OCI-LY3 (cell line): ENCODE measurements at regions not wholly inside any gene's neighbourhood (a gene's known extent, or its start where the extent isn't known, plus 50 kb on each side); places are given as distances from the start of the nearest gene placed in this dataset.

Experiments
- H2AFZ ChIP-seq: fragments of 200-600, 300-600 bp; shearing (Covaris generic); 2 replicates; pipeline ENCODE4 v1.6.0; 2014; ENCODE audit warnings: antibody characterized with exemption, low read depth, low read length
- H3K27ac ChIP-seq: fragments of 200-600, 300-600 bp; sonication (generic); 2 replicates; pipeline ENCODE4 v1.5.1; 2014; ENCODE audit warnings: mild to moderate bottlenecking, low read length, moderate library complexity, mixed read lengths
- H3K27me3 ChIP-seq: fragments of 200-600, 300-600 bp; sonication (generic); 2 replicates; pipeline ENCODE4 v1.6.1; 2014; ENCODE audit warnings: low read depth, low read length, mixed read lengths
- H3K36me3 ChIP-seq: fragments of 200-600, 300-600 bp; sonication (generic); replicated peaks from 2 replicates; pipeline ENCODE3; 2014; ENCODE audit warnings: low read depth, low read length, mixed read lengths
- H3K4me1 ChIP-seq: fragments of 300-600, 200-600 bp; sonication (generic); 2 replicates; pipeline ENCODE4 v1.6.1; 2014; ENCODE audit warnings: low read length, mixed read lengths
- H3K4me2 ChIP-seq: fragments of 200-600, 300-600 bp; sonication (generic); 2 replicates; pipeline ENCODE4 v1.6.1; 2014; ENCODE audit warnings: low read length, mixed read lengths
- H3K4me3 ChIP-seq: fragments of 300-600, 200-600 bp; sonication (generic); 2 replicates; pipeline ENCODE4 v1.5.1; 2014; ENCODE audit warnings: antibody characterized with exemption, mild to moderate bottlenecking, low read length, moderate library complexity
- H3K79me2 ChIP-seq: fragments of 300-600, 200-600 bp; shearing (Covaris generic); 2 replicates; pipeline ENCODE4 v1.6.1; 2014; ENCODE audit warnings: mild to moderate bottlenecking, low read length, mixed read lengths
- H3K9ac ChIP-seq: fragments of 300-600, 200-600 bp; shearing (Covaris generic); 2 replicates; pipeline ENCODE4 v1.6.0; 2014; ENCODE audit warnings: mild to moderate bottlenecking, low read length, moderate library complexity
- H3K9me3 ChIP-seq: fragments of 200-600, 300-600 bp; shearing (Covaris generic); 2 replicates; pipeline ENCODE4 v1.6.1; 2014; ENCODE audit warnings: low read length, mixed read lengths; ENCODE audit not compliant: insufficient read depth
- H4K20me1 ChIP-seq: fragments of 200-600, 300-600 bp; sonication (generic); 2 replicates; pipeline ENCODE4 v1.6.1; 2016; ENCODE audit warnings: low read length, mixed read lengths; ENCODE audit not compliant: insufficient read depth
- EZH2phosphoT487 ChIP-seq: fragments of 200-600 bp; shearing (Covaris generic); IDR thresholded peaks from 2 replicates; pipeline ENCODE4 v1.6.1; 2018; ENCODE audit warnings: antibody characterized with exemption, mixed run types, low read depth
- TF ChIP-seq, protein P1 (sequence below): fragments of 200-600, 300-600 bp; sonication (generic); IDR thresholded peaks from 2 replicates; pipeline ENCODE4 v1.5.1; 2014; ENCODE audit warnings: antibody characterized with exemption, low read length, low read depth

DNA sequence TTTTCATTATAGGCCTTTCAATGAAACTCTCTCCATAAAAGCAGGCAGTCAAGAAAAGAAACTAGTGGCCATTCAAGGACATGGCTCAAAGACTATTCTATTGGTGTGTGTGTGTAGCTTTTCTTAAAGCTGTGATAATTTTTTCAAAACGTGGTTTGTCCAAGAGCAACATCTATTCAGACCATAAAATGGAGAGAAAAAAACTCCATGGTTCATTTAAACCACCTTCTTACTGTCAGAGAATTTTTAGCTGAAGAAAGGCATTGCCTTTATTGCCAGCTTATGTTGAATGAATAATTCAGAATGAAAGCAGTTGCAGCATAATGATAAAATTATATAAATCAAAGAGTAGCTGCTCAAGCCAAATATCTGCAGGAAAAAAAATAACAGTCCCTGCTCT lies 325.5 kb downstream of the PCDH18 start:
- no peaks in the 10 kb centered on the region for H3K36me3 ChIP-seq
- H3K4me1 ChIP-seq: no peaks in the 10 kb centered on the region
- H4K20me1 ChIP-seq: no peaks in the 10 kb centered on the region
- no peaks in the 10 kb centered on the region for H3K79me2 ChIP-seq
- no peak overlapping the region for H3K4me3 ChIP-seq
- H2AFZ ChIP-seq: 0 out of 2 replicates have a peak overlapping the region, but pooled peaks have one; percentile 1
- no peak overlapping the region for H3K4me2 ChIP-seq
- no peak overlapping the region for H3K27ac ChIP-seq
- no peak overlapping the region for H3K9ac ChIP-seq
- no peaks in the 10 kb centered on the region for H3K9me3 ChIP-seq
- TF ChIP-seq EZH2phosphoT487: no peak
- TF ChIP-seq, protein P1, sequence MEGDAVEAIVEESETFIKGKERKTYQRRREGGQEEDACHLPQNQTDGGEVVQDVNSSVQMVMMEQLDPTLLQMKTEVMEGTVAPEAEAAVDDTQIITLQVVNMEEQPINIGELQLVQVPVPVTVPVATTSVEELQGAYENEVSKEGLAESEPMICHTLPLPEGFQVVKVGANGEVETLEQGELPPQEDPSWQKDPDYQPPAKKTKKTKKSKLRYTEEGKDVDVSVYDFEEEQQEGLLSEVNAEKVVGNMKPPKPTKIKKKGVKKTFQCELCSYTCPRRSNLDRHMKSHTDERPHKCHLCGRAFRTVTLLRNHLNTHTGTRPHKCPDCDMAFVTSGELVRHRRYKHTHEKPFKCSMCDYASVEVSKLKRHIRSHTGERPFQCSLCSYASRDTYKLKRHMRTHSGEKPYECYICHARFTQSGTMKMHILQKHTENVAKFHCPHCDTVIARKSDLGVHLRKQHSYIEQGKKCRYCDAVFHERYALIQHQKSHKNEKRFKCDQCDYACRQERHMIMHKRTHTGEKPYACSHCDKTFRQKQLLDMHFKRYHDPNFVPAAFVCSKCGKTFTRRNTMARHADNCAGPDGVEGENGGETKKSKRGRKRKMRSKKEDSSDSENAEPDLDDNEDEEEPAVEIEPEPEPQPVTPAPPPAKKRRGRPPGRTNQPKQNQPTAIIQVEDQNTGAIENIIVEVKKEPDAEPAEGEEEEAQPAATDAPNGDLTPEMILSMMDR: no peak
- H3K27me3 ChIP-seq: no peaks in the 10 kb centered on the region

DNA sequence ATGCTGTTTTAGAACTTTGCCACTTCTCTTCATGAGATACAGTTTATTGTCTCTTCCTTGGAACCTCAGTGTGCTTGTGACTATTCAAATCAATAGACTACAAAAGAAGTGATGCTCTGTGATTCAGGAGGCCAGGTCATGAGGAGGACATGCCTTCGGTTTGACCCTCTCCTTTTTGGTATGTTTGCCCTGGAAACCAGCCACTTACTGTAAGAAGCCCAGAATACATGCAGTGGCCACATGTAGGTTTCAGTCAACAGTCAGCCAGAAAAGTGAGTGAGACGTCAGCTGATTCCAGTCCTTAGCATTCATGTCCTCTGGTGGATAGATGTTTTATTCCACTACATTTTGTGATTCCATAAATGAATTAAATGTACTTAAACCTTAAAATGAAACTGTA lies 328.7 kb downstream of the PCDH18 start:
- TF ChIP-seq, protein P1: no peak
- TF ChIP-seq EZH2phosphoT487: no peak
- Histone ChIP-seq H3K27me3 (no peaks in the 10 kb centered on the region), H2AFZ (no peak overlapping the region), H3K79me2 (no peaks in the 10 kb centered on the region), H3K36me3 (no peaks in the 10 kb centered on the region), H3K27ac (no peak overlapping the region), H3K4me1 (no peaks in the 10 kb centered on the region), H4K20me1 (no peaks in the 10 kb centered on the region), H3K4me3 (no peak overlapping the region), H3K9me3 (no peaks in the 10 kb centered on the region), H3K4me2 (no peak overlapping the region), H3K9ac (no peak overlapping the region)

DNA sequence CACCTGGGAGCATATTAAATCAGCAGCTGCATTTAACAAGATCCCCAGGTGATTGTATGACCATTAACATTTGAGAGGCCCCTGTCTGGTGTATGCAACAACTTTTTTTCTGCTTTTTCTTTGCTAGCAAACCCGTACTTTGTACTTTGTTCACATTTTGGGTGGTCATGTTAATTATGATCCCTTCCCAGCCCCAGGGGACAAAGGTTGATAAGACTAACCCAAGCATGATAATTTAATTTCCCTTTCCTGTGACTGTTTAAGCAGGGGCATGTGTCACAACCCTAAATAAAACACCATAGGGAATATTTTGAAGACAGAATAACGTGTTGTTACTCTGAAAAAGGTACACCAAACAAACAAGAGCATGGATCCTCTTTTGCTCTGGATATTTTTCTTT lies 332.0 kb downstream of the PCDH18 start:
- Histone ChIP-seq H3K27me3 (no peaks in the 10 kb centered on the region), H3K9me3 (no peaks in the 10 kb centered on the region), H3K4me1 (no peaks in the 10 kb centered on the region), H3K4me2 (no peak overlapping the region), H4K20me1 (no peaks in the 10 kb centered on the region), H3K4me3 (no peak overlapping the region), H3K79me2 (no peaks in the 10 kb centered on the region), H3K36me3 (no peaks in the 10 kb centered on the region), H2AFZ (0 out of 2 replicates have a peak overlapping the region, but pooled peaks have one; percentile 18), H3K9ac (no peak overlapping the region), H3K27ac (no peak overlapping the region)
- TF ChIP-seq, protein P1: no peak
- TF ChIP-seq EZH2phosphoT487: no peak

DNA sequence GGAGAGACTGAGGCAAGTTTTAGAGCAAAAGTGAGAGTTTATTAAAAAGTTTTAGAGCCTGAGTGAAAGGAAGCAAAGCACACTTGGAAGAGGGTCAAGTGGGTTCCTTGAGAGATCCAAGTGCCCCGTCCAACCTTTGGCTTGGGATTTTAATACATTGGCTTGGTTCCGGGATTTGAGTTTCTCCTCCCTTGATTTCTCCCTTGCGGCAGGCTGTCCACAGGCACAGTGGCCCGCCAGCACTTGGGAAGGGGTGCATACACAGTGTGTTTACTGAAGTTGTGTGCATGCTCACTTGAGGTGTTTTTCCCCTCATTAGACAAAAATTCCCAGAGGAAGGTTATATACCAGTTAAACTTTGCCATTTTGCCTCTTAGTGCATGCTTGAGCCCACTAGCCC lies 333.5 kb downstream of the PCDH18 start:
- Histone ChIP-seq H3K27me3 (no peaks in the 10 kb centered on the region), H4K20me1 (no peaks in the 10 kb centered on the region), H3K4me1 (no peaks in the 10 kb centered on the region), H3K9ac (no peak overlapping the region), H3K36me3 (no peaks in the 10 kb centered on the region), H3K79me2 (no peaks in the 10 kb centered on the region), H3K27ac (no peak overlapping the region), H3K4me2 (no peak overlapping the region), H2AFZ (no peak overlapping the region), H3K4me3 (no peak overlapping the region), H3K9me3 (no peaks in the 10 kb centered on the region)
- no peak for TF ChIP-seq EZH2phosphoT487
- TF ChIP-seq, protein P1: no peak
